NB4 (cell line): ENCODE measurements at regions not wholly inside any gene's neighbourhood (a gene's known extent, or its start where the extent isn't known, plus 50 kb on each side); places are given as distances from the start of the nearest gene placed in this dataset.

Experiments
- MAX ChIP-seq: IDR thresholded peaks from 2 replicates; pipeline ENCODE4 v1.6.1; 2011; ENCODE audit warnings: low read depth, low read length
- MYC ChIP-seq: IDR thresholded peaks from 2 replicates; pipeline ENCODE4 v1.6.1; 2011; ENCODE audit warnings: low read depth, low read length
- POLR2A ChIP-seq: IDR thresholded peaks from 2 replicates; pipeline ENCODE4 v1.6.1; 2011; ENCODE audit warnings: mild to moderate bottlenecking; ENCODE audit not compliant: insufficient read length; ENCODE audit errors: extremely low read depth
- TF ChIP-seq, protein P1 (sequence below): IDR thresholded peaks from one replicate; pipeline ENCODE4 v1.5.1; 2012; ENCODE audit warnings: low read depth, low read length

DNA sequence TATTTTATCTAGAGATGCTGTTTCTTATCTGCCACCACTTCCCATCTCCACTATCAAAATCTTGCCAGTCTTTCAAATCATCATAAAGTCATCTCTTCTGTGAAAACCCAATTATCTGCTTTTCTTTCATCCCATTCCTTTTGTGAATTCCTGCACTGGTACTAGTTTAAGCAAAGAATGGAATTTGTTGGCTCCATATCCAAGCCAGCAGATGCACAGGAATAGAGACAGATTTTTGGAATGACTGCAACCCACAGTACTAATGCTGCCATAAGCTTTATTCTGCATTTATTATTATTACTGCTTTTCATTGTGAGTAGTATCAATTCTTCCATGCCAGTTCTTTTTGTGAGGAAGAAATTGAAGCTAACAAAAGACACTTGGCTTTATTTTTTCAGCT lies 616.7 kb downstream of the RAPGEF2 start:
- TF ChIP-seq, protein P1, sequence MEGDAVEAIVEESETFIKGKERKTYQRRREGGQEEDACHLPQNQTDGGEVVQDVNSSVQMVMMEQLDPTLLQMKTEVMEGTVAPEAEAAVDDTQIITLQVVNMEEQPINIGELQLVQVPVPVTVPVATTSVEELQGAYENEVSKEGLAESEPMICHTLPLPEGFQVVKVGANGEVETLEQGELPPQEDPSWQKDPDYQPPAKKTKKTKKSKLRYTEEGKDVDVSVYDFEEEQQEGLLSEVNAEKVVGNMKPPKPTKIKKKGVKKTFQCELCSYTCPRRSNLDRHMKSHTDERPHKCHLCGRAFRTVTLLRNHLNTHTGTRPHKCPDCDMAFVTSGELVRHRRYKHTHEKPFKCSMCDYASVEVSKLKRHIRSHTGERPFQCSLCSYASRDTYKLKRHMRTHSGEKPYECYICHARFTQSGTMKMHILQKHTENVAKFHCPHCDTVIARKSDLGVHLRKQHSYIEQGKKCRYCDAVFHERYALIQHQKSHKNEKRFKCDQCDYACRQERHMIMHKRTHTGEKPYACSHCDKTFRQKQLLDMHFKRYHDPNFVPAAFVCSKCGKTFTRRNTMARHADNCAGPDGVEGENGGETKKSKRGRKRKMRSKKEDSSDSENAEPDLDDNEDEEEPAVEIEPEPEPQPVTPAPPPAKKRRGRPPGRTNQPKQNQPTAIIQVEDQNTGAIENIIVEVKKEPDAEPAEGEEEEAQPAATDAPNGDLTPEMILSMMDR: no peak
- TF ChIP-seq MYC: no peak
- TF ChIP-seq POLR2A: no peak
- no peak for TF ChIP-seq MAX
